H9 (cell line): ENCODE measurements at regions not wholly inside any gene's neighbourhood (a gene's known extent, or its start where the extent isn't known, plus 50 kb on each side); places are given as distances from the start of the nearest gene placed in this dataset.

Source experiments
- DNase-seq: peaks from one replicate; pipeline ENCODE4 v3.0.0-alpha.2; 2017
- H2AFZ ChIP-seq: one replicate; pipeline ENCODE4 v1.6.1; 2013; ENCODE audit warnings: mild to moderate bottlenecking, low read length, control low read depth, moderate library complexity
- H2AK5ac ChIP-seq: 2 replicates; pipeline ENCODE4 v1.6.1; 2013; ENCODE audit warnings: low read length, control low read depth, mixed read lengths; ENCODE audit not compliant: insufficient read length
- H2BK120ac ChIP-seq: one replicate; pipeline ENCODE4 v1.6.1; 2013; ENCODE audit warnings: low read depth, mild to moderate bottlenecking, low read length, control low read depth, inconsistent platforms; ENCODE audit not compliant: poor library complexity, severe bottlenecking
- H2BK12ac ChIP-seq: 2 replicates; pipeline ENCODE4 v1.6.1; 2013; ENCODE audit warnings: low read length, control low read depth, mixed read lengths, low read depth; ENCODE audit not compliant: insufficient read length
- H2BK15ac ChIP-seq: 2 replicates; pipeline ENCODE4 v1.6.1; 2013; ENCODE audit warnings: low read depth, low read length, control low read depth
- H2BK20ac ChIP-seq: one replicate; pipeline ENCODE4 v1.6.1; 2013; ENCODE audit warnings: low read depth, mild to moderate bottlenecking, low read length, control low read depth, inconsistent platforms; ENCODE audit not compliant: poor library complexity, severe bottlenecking
- H2BK5ac ChIP-seq: 2 replicates; pipeline ENCODE4 v1.6.1; 2013; ENCODE audit warnings: low read length, control low read depth, mixed read lengths; ENCODE audit not compliant: insufficient read length
- H3K14ac ChIP-seq: 2 replicates; pipeline ENCODE4 v1.6.1; 2013; ENCODE audit warnings: low read length, control low read depth; ENCODE audit not compliant: insufficient read depth
- H3K18ac ChIP-seq: 2 replicates; pipeline ENCODE4 v1.6.1; 2013; ENCODE audit warnings: low read depth, mild to moderate bottlenecking, mixed read lengths, low read length, control low read depth; ENCODE audit not compliant: insufficient read length
- H3K23ac ChIP-seq: 2 replicates; pipeline ENCODE4 v1.6.1; 2013; ENCODE audit warnings: low read length, control low read depth, mixed read lengths, low read depth; ENCODE audit not compliant: insufficient read length
- H3K23me2 ChIP-seq: 2 replicates; pipeline ENCODE4 v1.6.1; 2013; ENCODE audit warnings: low read depth, mild to moderate bottlenecking, mixed read lengths, low read length, control low read depth; ENCODE audit not compliant: insufficient read length, poor library complexity, severe bottlenecking
- H3K27ac ChIP-seq: 2 replicates; pipeline ENCODE4 v1.5.1; 2013; ENCODE audit warnings: low read length, control low read depth, mixed read lengths, low read depth; ENCODE audit not compliant: insufficient read length
- H3K27me3 ChIP-seq: 2 replicates; pipeline ENCODE4 v1.6.1; 2013; ENCODE audit warnings: low read length, control low read depth, inconsistent platforms; ENCODE audit not compliant: insufficient read depth
- H3K4ac ChIP-seq: 2 replicates; pipeline ENCODE4 v1.6.1; 2013; ENCODE audit warnings: low read depth, mild to moderate bottlenecking, control low read depth, inconsistent platforms, low read length, moderate library complexity
- H3K4me1 ChIP-seq: 2 replicates; pipeline ENCODE4 v1.6.1; 2013; ENCODE audit warnings: low read length, control low read depth, inconsistent platforms; ENCODE audit not compliant: insufficient read depth
- H3K4me2 ChIP-seq: 2 replicates; pipeline ENCODE4 v1.6.1; 2013; ENCODE audit warnings: low read length, control low read depth, mixed read lengths; ENCODE audit not compliant: insufficient read length, insufficient read depth
- H3K56ac ChIP-seq: 2 replicates; pipeline ENCODE4 v1.6.1; 2013; ENCODE audit warnings: low read depth, mild to moderate bottlenecking, mixed read lengths, low read length, control low read depth; ENCODE audit not compliant: insufficient read length
- H3K79me1 ChIP-seq: 2 replicates; pipeline ENCODE4 v1.6.1; 2013; ENCODE audit warnings: low read depth, mild to moderate bottlenecking, moderate library complexity, low read length, control low read depth, inconsistent platforms; ENCODE audit not compliant: insufficient read depth, poor library complexity, severe bottlenecking
- H3K79me2 ChIP-seq: 2 replicates; pipeline ENCODE4 v1.6.1; 2013; ENCODE audit warnings: low read length, control low read depth, inconsistent platforms; ENCODE audit not compliant: insufficient read depth
- H3K9ac ChIP-seq: 2 replicates; pipeline ENCODE4 v1.6.1; 2013; ENCODE audit warnings: low read length, control low read depth, mixed read lengths; ENCODE audit not compliant: insufficient read length; ENCODE audit errors: extremely low read depth
- H3K9me3 ChIP-seq: one replicate; pipeline ENCODE4 v1.6.1; 2013; ENCODE audit warnings: low read depth, low read length, inconsistent platforms; ENCODE audit not compliant: control insufficient read depth
- H3T11ph ChIP-seq: one replicate; pipeline ENCODE4 v1.6.1; 2013; ENCODE audit warnings: mild to moderate bottlenecking, low read length, control low read depth, inconsistent platforms
- H4K20me1 ChIP-seq: one replicate; pipeline ENCODE4 v1.6.1; 2013; ENCODE audit not compliant: control insufficient read depth, insufficient read length, insufficient read depth
- H4K5ac ChIP-seq: 2 replicates; pipeline ENCODE4 v1.6.1; 2013; ENCODE audit warnings: low read depth, mild to moderate bottlenecking, mixed read lengths, low read length, control low read depth; ENCODE audit not compliant: insufficient read length
- H4K8ac ChIP-seq: replicated peaks from 2 replicates; pipeline ENCODE4 v1.6.1; 2013; ENCODE audit warnings: low read length, control low read depth, mixed read lengths, low read depth; ENCODE audit not compliant: insufficient read length
- H4K91ac ChIP-seq: 2 replicates; pipeline ENCODE4 v1.6.1; 2013; ENCODE audit warnings: low read depth, mild to moderate bottlenecking, moderate library complexity, mixed read lengths, low read length, control low read depth; ENCODE audit not compliant: insufficient read length
- H3K27ac Mint-ChIP-seq, 3 experiments: 2 replicates in 2 of 3; 3 replicates in 1 of 3; pipeline ENCODE4 v1.8.0; 2020 to 2021; ENCODE audit warnings: mixed read lengths in 3 of 3, mild to moderate bottlenecking in 1 of 3, moderate library complexity in 1 of 3
- H3K27me3 Mint-ChIP-seq: 2 replicates; pipeline ENCODE4 v1.8.0; 2021; ENCODE audit warnings: low read depth, mild to moderate bottlenecking, moderate library complexity, mixed read lengths
- H3K36me3 Mint-ChIP-seq, 3 experiments: 2 replicates in 2 of 3; 3 replicates in 1 of 3; pipeline ENCODE4 v1.8.0; 2020 to 2021; ENCODE audit warnings: low read depth in 3 of 3, mixed read lengths in 3 of 3; ENCODE audit not compliant: insufficient read depth in 1 of 3
- H3K4me1 Mint-ChIP-seq, 2 experiments: 2 replicates each; pipeline ENCODE4 v1.8.0; 2020; ENCODE audit warnings: mixed read lengths in 2 of 2
- H3K4me3 Mint-ChIP-seq, 2 experiments: 2 replicates in 1 of 2; 3 replicates in 1 of 2; pipeline ENCODE4 v1.8.0; 2020 to 2021; ENCODE audit warnings: mild to moderate bottlenecking in 2 of 2, mixed read lengths in 2 of 2, moderate library complexity in 1 of 2
- H3K9me3 Mint-ChIP-seq, 2 experiments: 2 replicates in 1 of 2; 3 replicates in 1 of 2; pipeline ENCODE4 v1.8.0; 2020; ENCODE audit warnings: mild to moderate bottlenecking in 2 of 2, mixed read lengths in 2 of 2, moderate library complexity in 1 of 2
- WGBS: extraction: QIAGEN DNeasy Blood & Tissue Kit; methylation state at CpG from one replicate; pipeline ENCODE4 v1.1.7; 2013; ENCODE audit warnings: missing lambda C conversion rate, low lambda C conversion rate, mixed read lengths; ENCODE audit not compliant: insufficient read length; ENCODE audit errors: extremely low coverage; 5-methylcytosine and 5-hydroxymethylcytosine counted together
- TF ChIP-seq, protein P1 (sequence below): fragments of 200-600 bp; sonication (generic); conservative IDR thresholded peaks from 3 replicates; pipeline ENCODE4 v1.8.0; 2021; ENCODE audit warnings: antibody characterized with exemption, mild to moderate bottlenecking

DNA sequence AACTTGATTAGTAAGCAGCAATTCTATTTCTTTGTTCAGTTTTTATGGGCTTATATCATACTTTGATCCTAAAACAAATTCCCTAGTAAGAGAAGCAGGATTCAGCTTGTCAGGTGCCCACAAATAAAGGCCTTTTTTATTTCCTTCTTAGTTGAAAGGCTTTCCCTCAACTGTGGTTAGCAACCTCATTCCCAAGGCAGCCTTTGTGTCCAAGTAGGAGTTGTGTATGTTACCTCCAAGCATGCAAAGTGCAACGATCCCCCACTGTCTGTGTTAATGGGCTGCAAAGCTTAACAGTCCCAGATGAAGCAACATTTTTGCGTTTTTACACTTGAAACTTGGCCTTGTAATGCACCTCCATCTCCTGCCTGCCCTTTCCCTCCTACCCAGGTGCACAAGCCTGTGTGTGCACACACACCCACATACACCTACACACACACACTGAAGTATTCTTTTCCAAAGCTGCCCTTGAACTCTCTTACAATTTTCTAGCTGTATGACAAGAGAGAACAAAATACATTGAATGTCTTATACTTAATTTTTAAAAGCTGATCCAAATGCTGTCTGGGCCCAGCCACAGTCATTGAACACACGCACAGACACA, 278.2 kb downstream of the SNX13 start:
- Histone ChIP-seq H2BK12ac (no peak overlapping the region), H2BK120ac (no peak overlapping the region), H2AK5ac (no peak overlapping the region), H3K4me1 (no peaks in the 10 kb centered on the region; the same call in 1 of the 2 replicates), H3K9me3 (no peaks in the 10 kb centered on the region), H3K27ac (no peak overlapping the region), H3K79me2 (no peaks in the 10 kb centered on the region), H3T11ph (no peak overlapping the region), H3K56ac (no peak overlapping the region), H2AFZ (no peak overlapping the region), H3K23me2 (no peaks in the 10 kb centered on the region), H3K14ac (no peak overlapping the region), H4K20me1 (no peaks in the 10 kb centered on the region), H2BK20ac (no peak overlapping the region), H4K8ac (no peak overlapping the region), H3K18ac (no peak overlapping the region), H3K79me1 (no peaks in the 10 kb centered on the region), H2BK15ac (no peak overlapping the region), H2BK5ac (no peak overlapping the region), H4K91ac (no peak overlapping the region), H3K4ac (no peak overlapping the region), H3K4me2 (no peak overlapping the region), H3K23ac (no peak overlapping the region), H3K27me3 (no peaks in the 10 kb centered on the region), H3K9ac (no peak overlapping the region), H4K5ac (no peak overlapping the region)
- DNase-seq, result no peak
- Mint-ChIP-seq H3K9me3 (no peaks in the 10 kb centered on the region), H3K27ac (peak overlapping the region in 1 of 3 experiments; percentile 24; a peak in 1 of 7 replicates), H3K4me1 (peaks cover 13 to 14% of the 10 kb centered on the region in 2 experiments), H3K4me3 (no peak overlapping the region), H3K27me3 (no peaks in the 10 kb centered on the region), H3K36me3 (no peaks in the 10 kb centered on the region)
- no CpG with 5 or more reads among the region's 3 CpGs for WGBS
- TF ChIP-seq, protein P1, sequence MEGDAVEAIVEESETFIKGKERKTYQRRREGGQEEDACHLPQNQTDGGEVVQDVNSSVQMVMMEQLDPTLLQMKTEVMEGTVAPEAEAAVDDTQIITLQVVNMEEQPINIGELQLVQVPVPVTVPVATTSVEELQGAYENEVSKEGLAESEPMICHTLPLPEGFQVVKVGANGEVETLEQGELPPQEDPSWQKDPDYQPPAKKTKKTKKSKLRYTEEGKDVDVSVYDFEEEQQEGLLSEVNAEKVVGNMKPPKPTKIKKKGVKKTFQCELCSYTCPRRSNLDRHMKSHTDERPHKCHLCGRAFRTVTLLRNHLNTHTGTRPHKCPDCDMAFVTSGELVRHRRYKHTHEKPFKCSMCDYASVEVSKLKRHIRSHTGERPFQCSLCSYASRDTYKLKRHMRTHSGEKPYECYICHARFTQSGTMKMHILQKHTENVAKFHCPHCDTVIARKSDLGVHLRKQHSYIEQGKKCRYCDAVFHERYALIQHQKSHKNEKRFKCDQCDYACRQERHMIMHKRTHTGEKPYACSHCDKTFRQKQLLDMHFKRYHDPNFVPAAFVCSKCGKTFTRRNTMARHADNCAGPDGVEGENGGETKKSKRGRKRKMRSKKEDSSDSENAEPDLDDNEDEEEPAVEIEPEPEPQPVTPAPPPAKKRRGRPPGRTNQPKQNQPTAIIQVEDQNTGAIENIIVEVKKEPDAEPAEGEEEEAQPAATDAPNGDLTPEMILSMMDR, result no peak
